ENCODE measurements at regions not wholly inside any gene's neighbourhood (a gene's known extent, or its start where the extent isn't known, plus 50 kb on each side); places are given as distances from the start of the nearest gene placed in this dataset.
"Not testable (repeated sequence)": the region's sequence is repeated elsewhere in the genome, so short reads cannot be mapped to it uniquely, and the experiment has no call there.

GRCh38 chr3:4222574-4223175 lies 80.5 kb upstream of the SETMAR start:
- DNase-seq, result no peak
- ATAC-seq, result no peak

GRCh38 chr3:4223777-4224176 lies 79.4 kb upstream of the SETMAR start:
- DNase-seq, result no peak
- no peak for ATAC-seq

GRCh38 chr3:4224331-4224730 lies 78.8 kb upstream of the SETMAR start:
- ATAC-seq (no peak), DNase-seq (no peak)

GRCh38 chr3:4225005-4225471 lies 78.1 kb upstream of the SETMAR start:
- ATAC-seq, result no peak

GRCh38 chr3:4228295-4228694 lies 74.9 kb upstream of the SETMAR start:
- DNase-seq (no peak), ATAC-seq (no peak)

More at GRCh38 chr3:4225005-4225471, 78.1 kb upstream of the SETMAR start:
- DNase-seq, result no peak

- DNase-seq (no peak), ATAC-seq (no peak)
These were observed 72.1 kb upstream of the SETMAR start for GRCh38 chr3:4231041-4231440.

- no peak for ATAC-seq
- DNase-seq, result no peak
These were observed 70.4 kb upstream of the SETMAR start for GRCh38 chr3:4232798-4233197.

GRCh38 chr3:4233488-4233887 lies 69.7 kb upstream of the SETMAR start:
- ATAC-seq (no peak), DNase-seq (no peak)

GRCh38 chr3:4234889-4235288 lies 68.3 kb upstream of the SETMAR start:
- ATAC-seq (no peak), DNase-seq (no peak)

- ATAC-seq (no peak), DNase-seq (no peak)
These were observed 67.5 kb upstream of the SETMAR start for GRCh38 chr3:4235690-4236089.

GRCh38 chr3:4241595-4242170 lies 61.5 kb upstream of the SETMAR start:
- DNase-seq (no peak), ATAC-seq (no peak)

- no peak for DNase-seq
- no peak for ATAC-seq
These were observed 57.5 kb upstream of the SETMAR start for GRCh38 chr3:4245671-4246070.

- ATAC-seq (no peak), DNase-seq (no peak)
These were observed 55.8 kb upstream of the SETMAR start for GRCh38 chr3:4247391-4247790.

- ATAC-seq (no peak), DNase-seq (no peak)
These were observed 53.1 kb upstream of the SETMAR start for GRCh38 chr3:4250064-4250463.

- DNase-seq (no peak), ATAC-seq (no peak)
These were observed 51.8 kb upstream of the SETMAR start for GRCh38 chr3:4251412-4251811.

GRCh38 chr3:4253072-4253832 lies 49.9 kb upstream of the SETMAR start:
- ATAC-seq, DNase-seq: not testable (repeated sequence)
